Mammary epithelial cell (primary cell): ENCODE measurements at regions not wholly inside any gene's neighbourhood (a gene's known extent, or its start where the extent isn't known, plus 50 kb on each side); places are given as distances from the start of the nearest gene placed in this dataset.

ENCODE experiments used
- EZH2 ChIP-seq: IDR thresholded peaks from 2 replicates; pipeline ENCODE4 v1.6.1; 2012; ENCODE audit warnings: low read length, inconsistent platforms, borderline replicate concordance
- TF ChIP-seq, protein P1 (sequence below), 2 donors: IDR thresholded peaks in 1 of 2; conservative IDR thresholded peaks in 1 of 2; 2 replicates each; pipeline ENCODE4 v1.5.1; 2011 to 2012; ENCODE audit warnings: inconsistent platforms in 2 of 2, low read length in 2 of 2, mild to moderate bottlenecking in 2 of 2, control low read depth in 1 of 2, low read depth in 1 of 2; ENCODE audit not compliant: insufficient read depth in 1 of 2; ENCODE audit errors: extremely low read depth in 1 of 2

GRCh38 chr1:2894381-2895041 is 93.0 kb upstream of the TTC34 start:
- TF ChIP-seq, protein P1, sequence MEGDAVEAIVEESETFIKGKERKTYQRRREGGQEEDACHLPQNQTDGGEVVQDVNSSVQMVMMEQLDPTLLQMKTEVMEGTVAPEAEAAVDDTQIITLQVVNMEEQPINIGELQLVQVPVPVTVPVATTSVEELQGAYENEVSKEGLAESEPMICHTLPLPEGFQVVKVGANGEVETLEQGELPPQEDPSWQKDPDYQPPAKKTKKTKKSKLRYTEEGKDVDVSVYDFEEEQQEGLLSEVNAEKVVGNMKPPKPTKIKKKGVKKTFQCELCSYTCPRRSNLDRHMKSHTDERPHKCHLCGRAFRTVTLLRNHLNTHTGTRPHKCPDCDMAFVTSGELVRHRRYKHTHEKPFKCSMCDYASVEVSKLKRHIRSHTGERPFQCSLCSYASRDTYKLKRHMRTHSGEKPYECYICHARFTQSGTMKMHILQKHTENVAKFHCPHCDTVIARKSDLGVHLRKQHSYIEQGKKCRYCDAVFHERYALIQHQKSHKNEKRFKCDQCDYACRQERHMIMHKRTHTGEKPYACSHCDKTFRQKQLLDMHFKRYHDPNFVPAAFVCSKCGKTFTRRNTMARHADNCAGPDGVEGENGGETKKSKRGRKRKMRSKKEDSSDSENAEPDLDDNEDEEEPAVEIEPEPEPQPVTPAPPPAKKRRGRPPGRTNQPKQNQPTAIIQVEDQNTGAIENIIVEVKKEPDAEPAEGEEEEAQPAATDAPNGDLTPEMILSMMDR (conservative IDR thresholded peaks at IDR 0.05 in 1 of 2, IDR thresholded peaks at IDR 0.05 in 1 of 2; ENCODE audit: extremely low read depth in 1 of 2, insufficient read depth in 1 of 2, low read depth in 1 of 2, low read length in 2 of 2) = no peak
- TF ChIP-seq EZH2 = no peak
